T47D (cell line): ENCODE measurements at regions not wholly inside any gene's neighbourhood (a gene's known extent, or its start where the extent isn't known, plus 50 kb on each side); places are given as distances from the start of the nearest gene placed in this dataset.

Experiments
- DNase-seq, 2 experiments: peaks; one replicate each; pipeline versions ENCODE4 v3.0.0 to v3.0.0-alpha.2; 2011 to 2012; ENCODE audit warnings: low read depth in 1 of 2, low spot score in 1 of 2
- JUND ChIP-seq: IDR thresholded peaks from 2 replicates; pipeline ENCODE4 v1.6.1; 2012; ENCODE audit warnings: low read depth
- in situ Hi-C: cut with HindIII; loops from 2 replicates; pipeline ENCODE4 v1.10.0; 2016; ENCODE audit warnings: low sequenced_read_pairs, low pct_unique_long_range_greater_than_20kb

DNA sequence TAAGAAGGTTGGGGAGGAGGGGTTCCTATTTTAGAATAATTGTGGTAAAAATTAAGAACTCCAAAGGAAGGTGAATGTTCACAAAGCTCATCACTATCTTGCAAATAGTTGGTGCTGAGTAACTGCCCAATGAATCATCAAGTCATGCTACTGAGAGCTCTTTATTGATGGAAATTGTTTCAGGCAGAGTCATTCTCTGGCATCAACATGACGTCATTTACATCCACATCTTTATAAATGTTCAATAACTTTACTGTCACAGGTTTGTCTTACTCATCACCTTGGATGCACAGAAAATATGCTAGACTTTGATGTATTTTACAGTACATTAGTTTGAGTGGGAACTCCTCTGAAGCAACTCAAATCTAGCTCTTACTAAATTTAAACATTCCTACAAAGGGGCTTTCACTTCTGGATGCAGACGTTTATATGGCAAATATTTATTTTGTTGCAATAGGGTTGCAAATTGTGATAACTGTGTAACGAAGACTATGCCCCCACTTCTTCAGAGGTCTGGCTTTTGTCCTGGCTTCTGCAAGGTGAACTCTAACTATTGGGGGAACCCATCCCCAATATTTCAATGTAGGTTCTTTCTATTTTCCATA, 273.7 kb upstream of the AJAP1 start:
- DNase-seq: no peak

GRCh38 chr1:4393191-4393590, 261.2 kb upstream of the AJAP1 start:
- DNase-seq: no peak
- TF ChIP-seq JUND: no peak
- in situ Hi-C loops: no loop called here

More for the DNA sequence above, 273.7 kb upstream of the AJAP1 start:
- no peak for TF ChIP-seq JUND
- in situ Hi-C loops: no loop called here

GRCh38 chr1:4394366-4394765, 260.0 kb upstream of the AJAP1 start:
- TF ChIP-seq JUND: no peak
- no peak for DNase-seq
- in situ Hi-C loops: no loop called here

DNA sequence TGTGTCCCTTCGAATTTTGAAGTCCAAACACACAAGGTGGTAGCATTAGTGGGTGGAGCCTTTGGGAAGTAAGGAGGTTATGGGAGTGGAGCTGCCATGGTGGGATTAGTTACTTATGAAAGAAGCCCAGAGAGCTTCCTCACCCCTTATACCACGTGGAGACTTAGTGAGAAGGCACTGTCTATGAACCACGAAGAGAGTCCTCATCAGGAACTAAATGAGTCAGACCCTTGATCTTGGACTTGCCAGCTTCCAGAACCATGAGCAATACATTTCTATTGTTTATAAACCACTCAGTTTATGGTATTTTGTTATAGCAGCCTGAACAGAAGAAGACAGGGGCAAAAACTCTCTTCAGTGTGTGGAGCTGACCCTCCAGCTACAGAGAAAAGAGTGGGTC, 259.3 kb upstream of the AJAP1 start:
- DNase-seq: no peak
- in situ Hi-C loops: no loop called here
- TF ChIP-seq JUND: no peak

DNA sequence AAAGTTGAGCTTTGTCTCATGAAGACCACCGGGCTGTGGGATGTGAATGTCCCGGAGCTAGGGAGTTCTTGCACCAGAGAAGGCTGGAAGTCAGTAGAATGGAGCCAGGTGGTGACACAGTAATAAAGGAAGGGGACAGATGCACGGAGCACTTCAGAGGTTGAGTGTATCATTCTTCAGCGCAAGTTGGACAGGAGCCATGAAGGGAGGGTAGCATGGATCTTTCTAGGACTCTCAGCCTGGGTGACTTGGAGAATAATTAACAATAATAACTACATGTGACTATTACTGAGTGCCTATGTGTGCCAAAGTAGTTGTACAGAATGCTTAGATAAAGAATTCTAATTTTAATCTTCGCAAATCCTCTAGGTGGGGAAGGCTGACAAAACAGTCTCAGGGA, 258.7 kb upstream of the AJAP1 start:
- in situ Hi-C loops: no loop called here
- no peak for TF ChIP-seq JUND
- no peak for DNase-seq

DNA sequence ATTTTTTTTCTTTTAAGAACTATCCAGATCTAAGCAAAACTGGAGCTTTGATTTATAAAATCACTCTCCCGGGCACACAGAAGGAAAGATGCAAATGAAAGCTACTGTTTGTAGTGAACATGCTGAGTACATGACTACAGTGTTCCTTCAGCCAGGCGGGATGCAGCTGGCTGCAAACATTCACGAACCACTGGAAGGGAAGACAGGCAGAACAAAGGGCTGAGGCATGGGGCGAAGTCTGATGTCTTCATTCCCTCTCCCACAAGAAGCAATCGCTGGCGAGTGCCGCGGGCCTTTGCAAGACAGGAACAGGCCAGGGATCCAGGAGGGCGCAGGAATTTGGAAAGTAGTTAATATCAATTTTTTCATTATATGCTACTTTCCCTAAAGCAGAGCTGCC, 257.9 kb upstream of the AJAP1 start:
- TF ChIP-seq JUND: no peak
- in situ Hi-C loops: no loop called here

DNA sequence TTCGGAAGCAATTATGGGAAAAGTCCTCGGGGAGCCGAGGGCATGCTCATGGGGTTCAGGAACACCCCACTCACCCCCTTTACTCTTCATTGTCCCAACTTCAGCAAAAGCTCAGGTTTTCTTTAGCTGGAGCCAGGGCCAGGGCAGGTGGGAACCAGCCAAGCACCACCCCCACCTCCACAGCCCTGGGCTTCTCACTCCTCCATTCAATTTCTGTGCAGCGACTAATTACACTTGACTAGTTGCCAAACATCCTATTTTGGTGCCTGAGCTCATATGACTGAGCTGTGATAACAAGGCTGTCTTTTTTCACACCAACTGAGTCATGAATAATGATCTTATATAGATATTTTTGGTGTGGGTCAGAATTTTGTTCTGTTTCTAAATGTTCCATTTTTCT, 257.2 kb upstream of the AJAP1 start:
- no peak for TF ChIP-seq JUND
- no peak for DNase-seq
- in situ Hi-C loops: no loop called here

More for the DNA sequence above, 257.9 kb upstream of the AJAP1 start:
- no peak for DNase-seq

DNA sequence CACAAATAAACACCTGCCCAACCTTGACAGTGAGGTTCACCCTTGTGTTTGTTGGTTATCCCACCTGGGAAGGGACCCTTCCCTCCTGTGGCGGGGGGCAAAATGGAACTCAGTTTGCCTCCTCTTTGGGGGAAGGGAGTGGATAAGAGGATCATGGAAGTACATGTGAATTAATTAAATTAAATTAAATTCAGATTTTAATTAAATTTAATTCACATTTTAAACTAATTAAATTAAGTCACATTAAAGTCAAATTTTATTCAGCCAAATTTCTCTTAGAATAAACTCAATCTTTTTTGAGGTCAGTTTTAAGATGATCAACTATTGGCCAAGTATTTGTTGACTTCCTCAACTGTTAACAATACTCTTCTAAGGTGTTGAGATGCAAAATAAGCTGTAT, 252.4 kb upstream of the AJAP1 start:
- no peak for TF ChIP-seq JUND
- in situ Hi-C loops: no loop called here
- DNase-seq: no peak

GRCh38 chr1:4404854-4405590, 249.4 kb upstream of the AJAP1 start:
- in situ Hi-C loops: no loop called here
- no peak for DNase-seq
- TF ChIP-seq JUND: no peak

DNA sequence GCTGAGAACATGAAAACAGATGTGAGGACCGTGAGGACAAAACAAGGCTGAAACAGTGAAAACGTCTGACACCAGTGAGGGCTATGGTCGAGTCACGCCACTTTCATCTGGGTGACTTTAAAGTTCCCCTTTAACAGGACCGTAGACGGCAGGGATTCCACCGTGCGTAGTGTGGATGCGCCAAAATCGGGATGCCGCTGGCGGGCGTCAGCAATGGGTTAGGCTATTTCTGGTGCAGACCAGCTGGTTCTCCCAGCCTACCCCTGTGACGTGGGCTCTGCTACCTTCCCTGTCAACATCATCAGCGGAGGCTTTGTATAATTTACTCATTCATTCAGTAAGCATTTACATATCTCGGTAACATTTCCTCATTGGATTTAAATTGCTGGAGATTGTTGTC, 246.6 kb upstream of the AJAP1 start:
- no peak for TF ChIP-seq JUND
- no peak for DNase-seq
- in situ Hi-C loops: no loop called here

- DNase-seq: no peak
- in situ Hi-C loops: no loop called here
Measured at GRCh38 chr1:4408380-4408779, 246.0 kb upstream of the AJAP1 start.

GRCh38 chr1:4411862-4412261, 242.5 kb upstream of the AJAP1 start:
- no peak for TF ChIP-seq JUND
- in situ Hi-C loops: no loop called here
- peak; percentile 21 to 82 for DNase-seq

More at GRCh38 chr1:4408380-4408779, 246.0 kb upstream of the AJAP1 start:
- no peak for TF ChIP-seq JUND

GRCh38 chr1:4415476-4415875, 238.9 kb upstream of the AJAP1 start:
- no peak for DNase-seq
- in situ Hi-C loops: no loop called here
- TF ChIP-seq JUND: no peak
